Tibial nerve (tissue), 4 donors: ENCODE measurements at regions not wholly inside any gene's neighbourhood (a gene's known extent, or its start where the extent isn't known, plus 50 kb on each side); places are given as distances from the start of the nearest gene placed in this dataset.

Source experiments
- EP300 ChIP-seq, 2 donors: sonication (generic); formaldehyde crosslinking; IDR thresholded peaks; one replicate each; pipeline ENCODE4 v1.6.1; 2017; ENCODE audit warnings: antibody characterized with exemption in 2 of 2, mild to moderate bottlenecking in 1 of 2
- POLR2A ChIP-seq, 2 donors: fragments of 450-650 bp; IDR thresholded peaks; one replicate each; pipeline ENCODE4 v1.6.1; 2017; ENCODE audit warnings: antibody characterized with exemption in 2 of 2, mild to moderate bottlenecking in 2 of 2, moderate library complexity in 2 of 2
- TF ChIP-seq, protein P1 (sequence below), 5 experiments: fragments of 200-600 bp in 3 of 5; fragments of 450-650 bp in 2 of 5; sonication (generic) in 3 of 5; IDR thresholded peaks; one replicate each; pipeline ENCODE4 v1.5.1; 2016 to 2019; ENCODE audit warnings: antibody characterized with exemption in 5 of 5, mild to moderate bottlenecking in 3 of 5, moderate library complexity in 2 of 5

DNA sequence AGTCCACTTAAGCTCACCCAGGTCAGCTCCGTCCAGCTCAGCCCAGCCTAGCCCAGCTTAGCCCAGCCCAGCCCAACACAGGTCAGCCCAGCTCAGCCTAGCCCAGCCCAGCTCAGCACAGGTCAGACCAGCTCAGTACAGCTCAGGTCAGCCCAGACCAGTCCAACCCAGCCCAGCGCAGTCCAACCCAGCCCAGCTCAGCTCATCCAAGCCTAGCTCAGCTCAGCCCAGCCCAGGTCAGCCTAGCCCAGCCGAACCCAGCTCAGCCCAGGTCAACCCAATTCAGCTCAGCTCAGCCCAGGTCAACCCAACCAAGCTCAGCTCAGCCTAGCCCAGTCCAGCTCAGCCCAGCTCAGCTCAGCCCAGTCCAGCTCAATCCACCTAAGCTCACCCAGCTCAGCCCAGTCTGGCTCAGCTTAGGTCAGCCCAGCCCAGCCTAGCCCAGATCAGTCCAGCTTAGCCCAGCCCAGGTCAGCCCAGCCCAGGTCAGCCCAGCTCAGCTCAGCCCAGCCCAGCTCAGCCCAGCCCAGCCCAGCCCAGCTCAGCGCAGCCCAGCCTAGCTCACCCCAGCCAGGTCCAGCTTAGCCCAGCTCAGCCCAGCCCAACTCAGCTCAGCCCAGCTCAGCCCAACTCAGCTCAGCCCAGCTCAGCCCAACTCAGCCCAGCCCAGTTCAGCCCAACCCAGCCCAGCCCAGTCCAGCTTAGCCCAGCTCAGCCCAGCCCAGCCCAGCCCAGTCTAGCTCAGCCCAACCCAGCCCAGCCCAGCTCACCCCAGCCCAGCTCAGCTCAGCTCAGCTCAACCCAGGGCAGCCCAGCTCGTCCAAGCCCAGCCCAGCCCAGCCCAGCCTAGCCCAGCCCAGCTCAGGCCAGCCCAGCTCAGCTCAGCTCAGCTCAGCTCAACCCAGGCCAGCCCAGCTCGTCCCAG is 184.0 kb downstream of the TMEM121 start:
- TF ChIP-seq, protein P1, sequence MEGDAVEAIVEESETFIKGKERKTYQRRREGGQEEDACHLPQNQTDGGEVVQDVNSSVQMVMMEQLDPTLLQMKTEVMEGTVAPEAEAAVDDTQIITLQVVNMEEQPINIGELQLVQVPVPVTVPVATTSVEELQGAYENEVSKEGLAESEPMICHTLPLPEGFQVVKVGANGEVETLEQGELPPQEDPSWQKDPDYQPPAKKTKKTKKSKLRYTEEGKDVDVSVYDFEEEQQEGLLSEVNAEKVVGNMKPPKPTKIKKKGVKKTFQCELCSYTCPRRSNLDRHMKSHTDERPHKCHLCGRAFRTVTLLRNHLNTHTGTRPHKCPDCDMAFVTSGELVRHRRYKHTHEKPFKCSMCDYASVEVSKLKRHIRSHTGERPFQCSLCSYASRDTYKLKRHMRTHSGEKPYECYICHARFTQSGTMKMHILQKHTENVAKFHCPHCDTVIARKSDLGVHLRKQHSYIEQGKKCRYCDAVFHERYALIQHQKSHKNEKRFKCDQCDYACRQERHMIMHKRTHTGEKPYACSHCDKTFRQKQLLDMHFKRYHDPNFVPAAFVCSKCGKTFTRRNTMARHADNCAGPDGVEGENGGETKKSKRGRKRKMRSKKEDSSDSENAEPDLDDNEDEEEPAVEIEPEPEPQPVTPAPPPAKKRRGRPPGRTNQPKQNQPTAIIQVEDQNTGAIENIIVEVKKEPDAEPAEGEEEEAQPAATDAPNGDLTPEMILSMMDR (IDR thresholded peaks at IDR 0.05), result no peak
- no peak for TF ChIP-seq EP300 (IDR thresholded peaks at IDR 0.05)
- no peak for TF ChIP-seq POLR2A (IDR thresholded peaks at IDR 0.05)
